IMR-90 (cell line): ENCODE measurements at regions not wholly inside any gene's neighbourhood (a gene's known extent, or its start where the extent isn't known, plus 50 kb on each side); places are given as distances from the start of the nearest gene placed in this dataset.

Experiments
- BHLHE40 ChIP-seq: fragments of 150-350 bp; IDR thresholded peaks from 2 replicates; pipeline ENCODE4 v1.6.1; 2016; ENCODE audit warnings: mild to moderate bottlenecking, low read depth, low read length
- CEBPB ChIP-seq: IDR thresholded peaks from 2 replicates; pipeline ENCODE4 v1.6.1; 2012; ENCODE audit warnings: low read depth, low read length, improper control_type of control experiment
- FOS ChIP-seq: fragments of 150-350 bp; IDR thresholded peaks from 2 replicates; pipeline ENCODE4 v1.6.1; 2016; ENCODE audit warnings: low read depth, low read length
- MAFK ChIP-seq: IDR thresholded peaks from 2 replicates; pipeline ENCODE4 v1.6.1; 2012; ENCODE audit warnings: low read depth, low read length, improper control_type of control experiment
- MAZ ChIP-seq: IDR thresholded peaks from 2 replicates; pipeline ENCODE4 v1.6.1; 2012; ENCODE audit warnings: low read depth, mild to moderate bottlenecking, low read length, improper control_type of control experiment, moderate library complexity, borderline replicate concordance
- MXI1 ChIP-seq: IDR thresholded peaks from 2 replicates; pipeline ENCODE4 v1.6.1; 2012; ENCODE audit warnings: low read depth, mild to moderate bottlenecking, low read length, moderate library complexity, borderline replicate concordance
- NFE2L2 ChIP-seq: fragments of 150-350 bp; IDR thresholded peaks from 2 replicates; pipeline ENCODE4 v1.6.1; 2016; ENCODE audit warnings: low read depth, mild to moderate bottlenecking, low read length
- POLR2A ChIP-seq: IDR thresholded peaks from 2 replicates; pipeline ENCODE4 v1.6.1; 2012; ENCODE audit warnings: mild to moderate bottlenecking, low read depth, low read length
- RAD21 ChIP-seq: IDR thresholded peaks from 2 replicates; pipeline ENCODE4 v1.6.1; 2012; ENCODE audit warnings: low read length, improper control_type of control experiment
- RFX5 ChIP-seq: IDR thresholded peaks from 2 replicates; pipeline ENCODE4 v1.8.0; 2012; ENCODE audit warnings: low read depth, mild to moderate bottlenecking, low read length, moderate library complexity
- SMC3 ChIP-seq: fragments of 150-350 bp; IDR thresholded peaks from 2 replicates; pipeline ENCODE4 v1.6.1; 2016; ENCODE audit warnings: low read depth, mild to moderate bottlenecking, antibody characterized with exemption, low read length, moderate library complexity
- TF ChIP-seq, protein P1 (sequence below): conservative IDR thresholded peaks from 2 replicates; pipeline ENCODE4 v1.5.1; 2012; ENCODE audit warnings: mild to moderate bottlenecking, low read depth, low read length, improper control_type of control experiment
- TF ChIP-seq, protein P2 (sequence below): fragments of 150-350 bp; IDR thresholded peaks from 2 replicates; pipeline ENCODE4 v1.6.1; 2017; ENCODE audit warnings: mild to moderate bottlenecking, antibody characterized with exemption, low read length, low read depth
- TF ChIP-seq, protein P3 (sequence below): fragments of 150-350 bp; IDR thresholded peaks from 2 replicates; pipeline ENCODE4 v1.6.1; 2016; ENCODE audit warnings: low read depth, mild to moderate bottlenecking, low read length, moderate library complexity, borderline replicate concordance

DNA sequence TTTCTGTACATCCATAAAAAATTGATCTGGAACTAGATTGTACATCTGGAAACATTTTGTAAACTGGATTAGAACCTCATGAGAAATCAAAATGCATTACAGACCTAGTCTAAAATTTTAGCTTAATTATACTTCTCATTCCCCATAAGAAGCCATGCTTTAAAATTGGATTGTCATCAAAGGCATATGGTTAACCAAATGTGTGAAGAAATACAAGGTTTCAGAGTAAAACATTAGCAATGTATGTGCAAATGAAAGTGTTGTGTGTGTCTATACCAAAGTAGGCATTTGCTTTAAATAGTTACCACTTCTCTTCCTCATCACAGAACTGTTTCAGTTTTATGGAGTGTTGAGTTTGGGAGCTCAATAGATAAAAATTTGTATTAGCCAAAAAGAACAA is 968.7 kb downstream of the EPHA3 start:
- TF ChIP-seq RFX5 (no peak), MXI1 (no peak), NFE2L2 (no peak), POLR2A (no peak), FOS (no peak), MAZ (no peak), MAFK (no peak), BHLHE40 (no peak), SMC3 (no peak), CEBPB (no peak), RAD21 (no peak)
- TF ChIP-seq, protein P1, sequence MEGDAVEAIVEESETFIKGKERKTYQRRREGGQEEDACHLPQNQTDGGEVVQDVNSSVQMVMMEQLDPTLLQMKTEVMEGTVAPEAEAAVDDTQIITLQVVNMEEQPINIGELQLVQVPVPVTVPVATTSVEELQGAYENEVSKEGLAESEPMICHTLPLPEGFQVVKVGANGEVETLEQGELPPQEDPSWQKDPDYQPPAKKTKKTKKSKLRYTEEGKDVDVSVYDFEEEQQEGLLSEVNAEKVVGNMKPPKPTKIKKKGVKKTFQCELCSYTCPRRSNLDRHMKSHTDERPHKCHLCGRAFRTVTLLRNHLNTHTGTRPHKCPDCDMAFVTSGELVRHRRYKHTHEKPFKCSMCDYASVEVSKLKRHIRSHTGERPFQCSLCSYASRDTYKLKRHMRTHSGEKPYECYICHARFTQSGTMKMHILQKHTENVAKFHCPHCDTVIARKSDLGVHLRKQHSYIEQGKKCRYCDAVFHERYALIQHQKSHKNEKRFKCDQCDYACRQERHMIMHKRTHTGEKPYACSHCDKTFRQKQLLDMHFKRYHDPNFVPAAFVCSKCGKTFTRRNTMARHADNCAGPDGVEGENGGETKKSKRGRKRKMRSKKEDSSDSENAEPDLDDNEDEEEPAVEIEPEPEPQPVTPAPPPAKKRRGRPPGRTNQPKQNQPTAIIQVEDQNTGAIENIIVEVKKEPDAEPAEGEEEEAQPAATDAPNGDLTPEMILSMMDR = no peak
- TF ChIP-seq, protein P2, sequence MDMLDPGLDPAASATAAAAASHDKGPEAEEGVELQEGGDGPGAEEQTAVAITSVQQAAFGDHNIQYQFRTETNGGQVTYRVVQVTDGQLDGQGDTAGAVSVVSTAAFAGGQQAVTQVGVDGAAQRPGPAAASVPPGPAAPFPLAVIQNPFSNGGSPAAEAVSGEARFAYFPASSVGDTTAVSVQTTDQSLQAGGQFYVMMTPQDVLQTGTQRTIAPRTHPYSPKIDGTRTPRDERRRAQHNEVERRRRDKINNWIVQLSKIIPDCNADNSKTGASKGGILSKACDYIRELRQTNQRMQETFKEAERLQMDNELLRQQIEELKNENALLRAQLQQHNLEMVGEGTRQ = no peak
- TF ChIP-seq, protein P3, sequence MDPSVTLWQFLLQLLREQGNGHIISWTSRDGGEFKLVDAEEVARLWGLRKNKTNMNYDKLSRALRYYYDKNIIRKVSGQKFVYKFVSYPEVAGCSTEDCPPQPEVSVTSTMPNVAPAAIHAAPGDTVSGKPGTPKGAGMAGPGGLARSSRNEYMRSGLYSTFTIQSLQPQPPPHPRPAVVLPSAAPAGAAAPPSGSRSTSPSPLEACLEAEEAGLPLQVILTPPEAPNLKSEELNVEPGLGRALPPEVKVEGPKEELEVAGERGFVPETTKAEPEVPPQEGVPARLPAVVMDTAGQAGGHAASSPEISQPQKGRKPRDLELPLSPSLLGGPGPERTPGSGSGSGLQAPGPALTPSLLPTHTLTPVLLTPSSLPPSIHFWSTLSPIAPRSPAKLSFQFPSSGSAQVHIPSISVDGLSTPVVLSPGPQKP = no peak
